ENCODE measurements at regions not wholly inside any gene's neighbourhood (a gene's known extent, or its start where the extent isn't known, plus 50 kb on each side); places are given as distances from the start of the nearest gene placed in this dataset.
"Not testable (repeated sequence)": the region's sequence is repeated elsewhere in the genome, so short reads cannot be mapped to it uniquely, and the experiment has no call there.

DNA sequence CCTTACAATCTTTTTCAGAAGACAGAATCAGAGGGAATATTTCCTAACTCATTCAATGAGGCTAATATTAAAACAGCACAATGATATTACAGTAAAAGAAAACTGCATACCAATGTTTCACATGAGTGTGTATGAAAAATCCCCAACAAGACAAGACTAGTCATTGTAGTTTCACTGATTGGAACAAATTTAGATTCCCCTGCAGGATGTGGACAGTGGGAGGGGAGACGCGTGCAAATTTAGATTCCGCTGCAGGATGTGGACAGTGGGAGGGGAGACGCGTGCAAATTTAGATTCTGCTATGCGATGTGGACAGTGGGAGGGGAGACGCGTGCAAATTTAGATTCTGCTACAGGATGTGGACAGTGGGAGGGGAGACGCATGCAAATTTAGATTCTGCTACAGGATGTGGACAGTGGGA lies 138.7 kb downstream of the LMLN start:
- TF ChIP-seq, protein P1, sequence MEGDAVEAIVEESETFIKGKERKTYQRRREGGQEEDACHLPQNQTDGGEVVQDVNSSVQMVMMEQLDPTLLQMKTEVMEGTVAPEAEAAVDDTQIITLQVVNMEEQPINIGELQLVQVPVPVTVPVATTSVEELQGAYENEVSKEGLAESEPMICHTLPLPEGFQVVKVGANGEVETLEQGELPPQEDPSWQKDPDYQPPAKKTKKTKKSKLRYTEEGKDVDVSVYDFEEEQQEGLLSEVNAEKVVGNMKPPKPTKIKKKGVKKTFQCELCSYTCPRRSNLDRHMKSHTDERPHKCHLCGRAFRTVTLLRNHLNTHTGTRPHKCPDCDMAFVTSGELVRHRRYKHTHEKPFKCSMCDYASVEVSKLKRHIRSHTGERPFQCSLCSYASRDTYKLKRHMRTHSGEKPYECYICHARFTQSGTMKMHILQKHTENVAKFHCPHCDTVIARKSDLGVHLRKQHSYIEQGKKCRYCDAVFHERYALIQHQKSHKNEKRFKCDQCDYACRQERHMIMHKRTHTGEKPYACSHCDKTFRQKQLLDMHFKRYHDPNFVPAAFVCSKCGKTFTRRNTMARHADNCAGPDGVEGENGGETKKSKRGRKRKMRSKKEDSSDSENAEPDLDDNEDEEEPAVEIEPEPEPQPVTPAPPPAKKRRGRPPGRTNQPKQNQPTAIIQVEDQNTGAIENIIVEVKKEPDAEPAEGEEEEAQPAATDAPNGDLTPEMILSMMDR (IDR thresholded peaks at IDR 0.05), result not testable (repeated sequence)
- TF ChIP-seq POLR2AphosphoS5, POLR2A (IDR thresholded peaks at IDR 0.05): not testable (repeated sequence)

All from transverse colon (tissue), 4 donors.